ENCODE measurements at regions not wholly inside any gene's neighbourhood (a gene's known extent, or its start where the extent isn't known, plus 50 kb on each side); places are given as distances from the start of the nearest gene placed in this dataset.
"Not testable (repeated sequence)": the region's sequence is repeated elsewhere in the genome, so short reads cannot be mapped to it uniquely, and the experiment has no call there.

DNA sequence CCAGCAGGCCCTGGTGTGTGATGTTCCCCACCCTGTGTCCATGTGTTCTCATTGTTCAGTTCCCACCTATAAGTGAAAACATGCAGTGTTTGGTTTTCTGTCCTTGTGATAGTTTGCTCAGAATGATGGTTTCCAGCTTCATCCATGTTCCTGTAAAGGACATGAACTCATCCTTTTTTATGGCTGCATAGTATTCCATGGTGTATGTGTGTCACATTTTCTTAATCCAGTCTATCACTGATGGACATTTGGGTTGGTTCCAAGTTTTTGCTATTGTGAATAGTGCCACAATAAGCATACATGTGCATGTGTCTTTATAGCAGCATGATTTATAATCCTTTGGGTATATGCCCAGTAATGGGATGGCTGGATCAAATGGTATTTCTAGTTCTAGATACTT is 130.4 kb upstream of the FHL2 start:
- TF ChIP-seq, protein P1, sequence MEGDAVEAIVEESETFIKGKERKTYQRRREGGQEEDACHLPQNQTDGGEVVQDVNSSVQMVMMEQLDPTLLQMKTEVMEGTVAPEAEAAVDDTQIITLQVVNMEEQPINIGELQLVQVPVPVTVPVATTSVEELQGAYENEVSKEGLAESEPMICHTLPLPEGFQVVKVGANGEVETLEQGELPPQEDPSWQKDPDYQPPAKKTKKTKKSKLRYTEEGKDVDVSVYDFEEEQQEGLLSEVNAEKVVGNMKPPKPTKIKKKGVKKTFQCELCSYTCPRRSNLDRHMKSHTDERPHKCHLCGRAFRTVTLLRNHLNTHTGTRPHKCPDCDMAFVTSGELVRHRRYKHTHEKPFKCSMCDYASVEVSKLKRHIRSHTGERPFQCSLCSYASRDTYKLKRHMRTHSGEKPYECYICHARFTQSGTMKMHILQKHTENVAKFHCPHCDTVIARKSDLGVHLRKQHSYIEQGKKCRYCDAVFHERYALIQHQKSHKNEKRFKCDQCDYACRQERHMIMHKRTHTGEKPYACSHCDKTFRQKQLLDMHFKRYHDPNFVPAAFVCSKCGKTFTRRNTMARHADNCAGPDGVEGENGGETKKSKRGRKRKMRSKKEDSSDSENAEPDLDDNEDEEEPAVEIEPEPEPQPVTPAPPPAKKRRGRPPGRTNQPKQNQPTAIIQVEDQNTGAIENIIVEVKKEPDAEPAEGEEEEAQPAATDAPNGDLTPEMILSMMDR (optimal IDR thresholded peaks at IDR 0.05 in 1 of 3, IDR thresholded peaks at IDR 0.05 in 1 of 3, conservative IDR thresholded peaks at IDR 0.05 in 1 of 3; ENCODE audit: extremely low read depth in 1 of 3, insufficient read depth in 2 of 3, low read length in 3 of 3), result not testable (repeated sequence)
- not testable (repeated sequence) for TF ChIP-seq EZH2 (IDR thresholded peaks at IDR 0.05; ENCODE audit: low read length)

All from keratinocyte (primary cell).